ENCODE measurements at regions not wholly inside any gene's neighbourhood (a gene's known extent, or its start where the extent isn't known, plus 50 kb on each side); places are given as distances from the start of the nearest gene placed in this dataset.

DNA sequence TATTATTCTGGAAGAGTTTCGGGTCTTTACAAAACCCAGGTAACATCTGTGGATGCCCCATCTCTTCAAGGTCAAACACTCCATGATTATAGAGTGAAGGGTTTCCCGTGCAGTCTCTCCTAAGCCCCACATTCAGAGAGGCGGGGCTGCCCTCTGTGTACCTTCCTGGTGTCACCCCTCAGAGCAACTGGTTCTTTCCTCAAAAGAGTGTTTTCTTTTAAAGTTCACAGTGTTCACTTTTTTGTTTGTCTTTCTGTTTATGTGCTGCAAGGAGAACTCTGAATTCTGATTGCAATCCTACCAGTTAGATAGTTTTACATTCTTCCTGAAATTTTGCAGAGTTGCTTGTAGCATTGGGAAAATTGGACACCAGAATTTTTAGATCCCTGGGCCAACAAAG, 190.2 kb downstream of the ADAMTS15 start:
- in situ Hi-C loops (cut with MboI; ENCODE audit: low sequenced_read_pairs in 4 of 4): no loop called here
- Histone ChIP-seq H3K4me3 (no peak overlapping the region), H3K4me1 (peaks cover 6 to 20% of the 10 kb centered on the region in 2 donors), H3K36me3 (no peaks in the 10 kb centered on the region), H3K27ac (no peak overlapping the region), H3K27me3 (no peaks in the 10 kb centered on the region), H3K9me3 (no peaks in the 10 kb centered on the region)
- TF ChIP-seq POLR2A (IDR thresholded peaks at IDR 0.05): no peak
- TF ChIP-seq, protein P1, sequence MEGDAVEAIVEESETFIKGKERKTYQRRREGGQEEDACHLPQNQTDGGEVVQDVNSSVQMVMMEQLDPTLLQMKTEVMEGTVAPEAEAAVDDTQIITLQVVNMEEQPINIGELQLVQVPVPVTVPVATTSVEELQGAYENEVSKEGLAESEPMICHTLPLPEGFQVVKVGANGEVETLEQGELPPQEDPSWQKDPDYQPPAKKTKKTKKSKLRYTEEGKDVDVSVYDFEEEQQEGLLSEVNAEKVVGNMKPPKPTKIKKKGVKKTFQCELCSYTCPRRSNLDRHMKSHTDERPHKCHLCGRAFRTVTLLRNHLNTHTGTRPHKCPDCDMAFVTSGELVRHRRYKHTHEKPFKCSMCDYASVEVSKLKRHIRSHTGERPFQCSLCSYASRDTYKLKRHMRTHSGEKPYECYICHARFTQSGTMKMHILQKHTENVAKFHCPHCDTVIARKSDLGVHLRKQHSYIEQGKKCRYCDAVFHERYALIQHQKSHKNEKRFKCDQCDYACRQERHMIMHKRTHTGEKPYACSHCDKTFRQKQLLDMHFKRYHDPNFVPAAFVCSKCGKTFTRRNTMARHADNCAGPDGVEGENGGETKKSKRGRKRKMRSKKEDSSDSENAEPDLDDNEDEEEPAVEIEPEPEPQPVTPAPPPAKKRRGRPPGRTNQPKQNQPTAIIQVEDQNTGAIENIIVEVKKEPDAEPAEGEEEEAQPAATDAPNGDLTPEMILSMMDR (IDR thresholded peaks at IDR 0.05 in 4 of 5, conservative IDR thresholded peaks at IDR 0.05 in 1 of 5): no peak
- DNase-seq (no peak), ATAC-seq (no peak)
- intact Hi-C loops (cut with DNase I; ENCODE audit: low total_unique reads): no loop called here

DNA sequence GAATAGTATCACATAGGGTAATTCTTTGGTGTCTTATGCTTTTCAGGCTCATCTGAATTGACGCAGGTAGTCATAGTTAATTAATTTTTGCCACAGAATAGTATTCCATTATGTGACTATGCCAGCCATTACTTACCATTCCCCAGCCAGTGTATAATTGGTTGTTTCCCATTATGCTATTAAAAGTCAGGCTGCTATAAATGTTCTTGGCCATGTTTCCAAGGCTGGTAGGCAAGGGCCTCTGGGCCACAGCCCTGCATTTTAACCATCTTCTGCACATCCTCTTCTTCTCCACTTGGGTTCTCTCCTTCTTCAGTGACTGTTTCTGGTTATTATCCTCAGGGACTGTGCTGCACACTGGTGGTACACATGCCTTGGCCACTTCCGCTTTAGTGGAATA, 190.9 kb downstream of the ADAMTS15 start:
- Histone ChIP-seq H3K4me1 (peaks cover 6 to 20% of the 10 kb centered on the region in 2 donors), H3K27me3 (no peaks in the 10 kb centered on the region), H3K27ac (no peak overlapping the region), H3K9me3 (no peaks in the 10 kb centered on the region), H3K36me3 (no peaks in the 10 kb centered on the region), H3K4me3 (no peak overlapping the region)
- in situ Hi-C loops (cut with MboI; ENCODE audit: low sequenced_read_pairs in 4 of 4) (no loop called here), intact Hi-C loops (cut with DNase I; ENCODE audit: low total_unique reads) (no loop called here)
- ATAC-seq (no peak), DNase-seq (no peak)
- TF ChIP-seq, protein P1 (IDR thresholded peaks at IDR 0.05 in 4 of 5, conservative IDR thresholded peaks at IDR 0.05 in 1 of 5): no peak
- TF ChIP-seq POLR2A (IDR thresholded peaks at IDR 0.05): no peak

DNA sequence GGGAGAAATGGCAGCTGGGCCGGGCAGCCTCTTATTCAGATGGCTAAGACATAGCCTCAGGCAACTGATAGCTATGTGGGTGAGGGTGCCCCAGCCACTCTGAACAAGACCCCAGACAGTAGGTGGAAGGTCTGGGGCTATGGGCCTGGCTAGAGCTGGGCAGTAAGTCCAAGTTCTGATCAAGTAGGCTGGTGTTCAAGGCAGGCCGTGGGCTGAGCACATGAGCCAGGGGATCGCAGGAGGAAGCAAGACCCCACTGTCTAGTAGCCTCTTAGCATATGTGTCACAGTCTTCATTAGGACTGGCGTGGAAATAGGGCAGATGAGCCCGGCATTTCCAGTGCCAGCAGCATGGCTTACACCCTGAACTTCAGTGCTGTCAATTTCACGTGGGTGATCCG, 192.1 kb downstream of the ADAMTS15 start:
- Histone ChIP-seq H3K27ac (no peak overlapping the region), H3K9me3 (no peaks in the 10 kb centered on the region), H3K36me3 (no peaks in the 10 kb centered on the region), H3K4me3 (no peak overlapping the region), H3K27me3 (no peaks in the 10 kb centered on the region), H3K4me1 (peaks cover 6 to 16% of the 10 kb centered on the region in 2 donors)
- TF ChIP-seq, protein P1 (IDR thresholded peaks at IDR 0.05 in 4 of 5, conservative IDR thresholded peaks at IDR 0.05 in 1 of 5): no peak
- no peak for TF ChIP-seq POLR2A (IDR thresholded peaks at IDR 0.05)
- intact Hi-C loops (cut with DNase I; ENCODE audit: low total_unique reads) (no loop called here), in situ Hi-C loops (cut with MboI; ENCODE audit: low sequenced_read_pairs in 4 of 4) (no loop called here)
- DNase-seq: no peak
- ATAC-seq: no peak

DNA sequence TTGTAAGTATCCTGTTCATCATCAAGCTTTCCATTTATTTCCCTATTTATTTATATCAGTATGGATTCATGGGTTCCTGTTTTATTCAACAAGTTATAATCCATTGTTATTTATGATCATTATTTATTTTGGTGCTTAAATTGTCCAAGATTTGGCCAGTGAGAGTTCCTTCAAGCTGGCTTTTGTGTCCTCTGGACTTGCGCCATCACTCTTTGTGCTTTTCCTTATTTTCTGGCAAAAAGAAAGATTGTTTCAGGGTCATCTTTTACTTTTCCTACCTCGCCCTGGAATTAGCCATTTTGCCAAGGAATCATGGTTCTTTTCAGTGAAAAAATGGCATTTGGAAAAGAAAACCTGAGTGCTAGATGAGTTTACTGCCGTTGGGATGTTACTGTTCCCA, 193.4 kb downstream of the ADAMTS15 start:
- H3K4me1 ChIP-seq: peaks cover 6 to 18% of the 10 kb centered on the region in 2 donors
- in situ Hi-C loops (cut with MboI; ENCODE audit: low sequenced_read_pairs in 4 of 4): no loop called here
- ATAC-seq: no peak
- TF ChIP-seq, protein P1 (IDR thresholded peaks at IDR 0.05 in 4 of 5, conservative IDR thresholded peaks at IDR 0.05 in 1 of 5): no peak
- no peak for TF ChIP-seq POLR2A (IDR thresholded peaks at IDR 0.05)
- no peaks in the 10 kb centered on the region for H3K9me3 ChIP-seq
- H3K36me3 ChIP-seq: no peaks in the 10 kb centered on the region
- H3K4me3 ChIP-seq: no peak overlapping the region
- intact Hi-C loops (cut with DNase I; ENCODE audit: low total_unique reads): no loop called here
- DNase-seq: no peak
- no peak overlapping the region for H3K27ac ChIP-seq
- no peaks in the 10 kb centered on the region for H3K27me3 ChIP-seq

DNA sequence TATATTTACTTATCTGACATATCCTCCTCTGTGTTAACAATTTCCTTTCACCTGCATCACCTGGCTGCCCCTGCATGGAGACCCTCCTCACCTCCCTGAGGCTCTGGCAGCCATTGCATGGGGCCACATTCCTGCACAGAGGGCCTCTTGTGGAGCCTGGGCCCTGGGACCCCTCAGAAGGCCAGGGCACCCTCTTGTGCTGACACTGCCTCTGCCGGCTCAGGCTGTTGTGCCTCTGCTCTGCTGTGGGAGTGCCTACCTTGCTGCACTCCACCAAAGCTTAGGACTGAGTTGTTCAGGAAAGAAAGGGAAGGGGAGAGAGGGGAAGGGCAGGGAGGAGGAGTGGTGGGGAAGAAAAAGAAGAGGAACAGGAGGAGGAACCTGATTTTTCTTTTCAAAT, 194.5 kb downstream of the ADAMTS15 start:
- no peak for DNase-seq
- Histone ChIP-seq H3K4me3 (no peak overlapping the region), H3K36me3 (no peaks in the 10 kb centered on the region), H3K27ac (no peak overlapping the region), H3K4me1 (peaks cover 8 to 12% of the 10 kb centered on the region in 2 donors), H3K9me3 (no peaks in the 10 kb centered on the region), H3K27me3 (no peaks in the 10 kb centered on the region)
- ATAC-seq: no peak
- in situ Hi-C loops (cut with MboI; ENCODE audit: low sequenced_read_pairs in 4 of 4) (no loop called here), intact Hi-C loops (cut with DNase I; ENCODE audit: low total_unique reads) (no loop called here)
- TF ChIP-seq, protein P1 (IDR thresholded peaks at IDR 0.05 in 4 of 5, conservative IDR thresholded peaks at IDR 0.05 in 1 of 5): no peak
- TF ChIP-seq POLR2A (IDR thresholded peaks at IDR 0.05): no peak

Data from gastrocnemius medialis (tissue), 4 donors.